ENCODE measurements at regions not wholly inside any gene's neighbourhood (a gene's known extent, or its start where the extent isn't known, plus 50 kb on each side); places are given as distances from the start of the nearest gene placed in this dataset.

DNA sequence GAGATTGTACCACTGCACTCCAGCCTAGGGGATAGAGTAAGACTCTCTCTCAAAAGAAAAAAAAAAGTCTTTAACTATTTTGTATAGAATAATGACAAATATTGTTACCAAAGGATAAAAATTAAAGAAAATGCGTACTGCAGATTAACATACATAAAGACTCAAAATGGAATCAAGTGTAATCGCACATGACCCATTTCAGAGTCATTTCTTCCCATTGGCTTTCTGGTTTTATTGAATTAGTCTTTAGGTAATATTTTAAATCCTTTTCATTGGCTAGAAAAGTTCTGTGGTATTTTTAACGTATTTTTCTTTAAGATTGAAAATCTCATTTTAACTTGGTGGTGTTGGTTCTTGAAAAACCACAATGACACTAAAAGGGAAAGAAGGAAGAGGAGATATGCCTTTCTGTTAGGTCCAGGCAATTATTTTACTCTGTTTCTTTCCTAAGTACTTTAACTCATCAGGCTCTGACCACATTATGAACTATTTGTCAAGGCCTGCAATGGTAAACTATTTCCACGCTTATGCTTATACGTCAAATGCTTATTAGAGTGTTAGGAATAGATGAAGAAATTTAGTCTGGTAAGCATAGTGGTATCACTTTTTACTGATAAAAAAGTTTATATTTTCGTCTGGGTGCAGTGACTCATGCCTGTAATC is 52.3 kb downstream of the PLEKHG1 start:
- Mint-ChIP-seq H3K27ac (no peak overlapping the region), H3K9me3 (no peaks in the 10 kb centered on the region), H3K4me3 (no peak overlapping the region), H3K36me3 (ENCODE audit: low read depth) (no peaks in the 10 kb centered on the region), H3K27me3 (peaks cover 2% of the 10 kb centered on the region), H3K4me1 (no peaks in the 10 kb centered on the region)
- no peak for DNase-seq
- no peak for ATAC-seq

DNA sequence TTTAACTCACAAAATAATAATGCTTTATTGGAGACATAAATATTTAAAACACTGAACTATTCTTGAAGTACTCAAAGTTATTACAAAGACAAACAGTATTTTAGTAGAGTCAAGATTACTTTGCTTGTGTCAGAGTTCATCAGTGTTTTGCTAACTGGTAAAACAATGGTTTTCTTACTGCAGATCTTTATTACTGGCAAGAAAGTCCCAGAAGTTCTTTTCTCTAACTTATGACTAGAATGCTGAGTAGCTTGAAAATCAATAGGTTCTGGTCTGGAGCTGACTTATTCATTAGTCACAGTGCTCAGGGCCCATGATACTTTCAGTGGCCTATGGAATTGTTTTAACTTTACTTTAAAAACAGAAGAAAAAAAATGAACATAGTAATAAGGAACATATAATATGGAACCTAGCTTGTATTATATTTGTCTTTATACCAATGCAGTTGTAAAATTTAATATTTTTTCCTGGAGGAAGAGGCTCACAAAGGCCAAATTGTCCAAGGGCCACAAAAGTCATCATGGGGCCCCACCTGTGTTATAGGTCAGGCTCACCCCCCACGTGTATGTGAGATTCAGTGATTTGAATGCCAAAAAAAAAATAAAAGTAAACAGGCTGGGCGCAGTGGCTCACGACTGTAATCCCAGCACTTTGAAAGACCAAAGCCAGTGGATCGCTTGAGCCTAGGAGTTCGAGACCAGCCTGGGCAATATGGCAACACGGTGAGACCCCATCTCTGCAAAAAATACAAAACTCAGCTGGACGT is 53.3 kb downstream of the PLEKHG1 start:
- no peak overlapping the region for H3K27ac Mint-ChIP-seq
- no peak overlapping the region for H3K4me3 Mint-ChIP-seq
- no peaks in the 10 kb centered on the region for H3K9me3 Mint-ChIP-seq
- H3K27me3 Mint-ChIP-seq: peaks cover 5% of the 10 kb centered on the region
- no peak for ATAC-seq
- H3K36me3 Mint-ChIP-seq (ENCODE audit: low read depth): no peaks in the 10 kb centered on the region
- no peak for DNase-seq
- H3K4me1 Mint-ChIP-seq: no peaks in the 10 kb centered on the region

DNA sequence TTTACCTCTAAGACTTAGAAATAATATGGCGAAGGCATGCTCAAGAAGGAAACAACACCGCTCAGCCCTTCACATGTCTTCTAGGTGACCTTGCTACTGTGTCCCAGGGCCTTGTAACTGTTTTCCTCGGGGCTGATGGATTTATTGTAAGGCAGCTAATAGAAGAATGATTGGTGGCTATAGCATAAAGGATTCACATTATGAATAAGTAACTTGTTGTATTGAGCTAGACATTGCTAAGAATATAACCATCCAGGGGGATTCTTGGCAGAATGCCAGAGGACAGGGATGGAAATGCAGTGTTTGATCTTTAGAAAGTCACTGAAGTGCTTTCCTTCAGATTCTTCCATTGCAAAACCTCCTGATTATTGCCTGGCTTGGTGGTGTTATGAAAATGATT is 54.9 kb downstream of the PLEKHG1 start:
- H3K4me3 Mint-ChIP-seq: no peak overlapping the region
- no peak overlapping the region for H3K27ac Mint-ChIP-seq
- peaks cover 5% of the 10 kb centered on the region for H3K27me3 Mint-ChIP-seq

DNA sequence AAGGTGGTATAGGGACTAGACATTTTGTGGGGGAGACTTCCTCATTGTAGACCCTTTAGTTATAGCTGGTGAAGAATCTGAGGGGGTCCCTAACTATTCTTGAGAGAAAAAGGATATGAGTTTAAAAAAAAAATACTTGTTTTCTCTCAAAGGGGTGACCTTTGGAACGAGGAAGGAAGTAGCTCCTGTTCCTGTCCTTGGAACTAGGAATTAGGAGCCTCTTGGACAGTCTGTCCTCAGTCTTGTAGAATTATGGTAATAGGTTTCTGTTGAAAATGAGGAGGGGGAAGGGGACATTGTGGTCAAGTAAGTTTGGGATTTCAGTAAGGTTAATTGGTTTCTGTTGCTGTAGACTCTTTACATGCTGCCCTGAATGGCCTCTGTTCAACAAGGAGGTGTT is 56.5 kb downstream of the PLEKHG1 start:
- H3K9me3 Mint-ChIP-seq: no peaks in the 10 kb centered on the region
- H3K4me1 Mint-ChIP-seq: no peaks in the 10 kb centered on the region
- H3K36me3 Mint-ChIP-seq (ENCODE audit: low read depth): no peaks in the 10 kb centered on the region
- H3K27ac Mint-ChIP-seq: no peak overlapping the region
- ATAC-seq (no peak), DNase-seq (no peak)
- H3K4me3 Mint-ChIP-seq: no peak overlapping the region
- peaks cover 5% of the 10 kb centered on the region for H3K27me3 Mint-ChIP-seq

More for the DNA sequence above, 54.9 kb downstream of the PLEKHG1 start:
- Mint-ChIP-seq H3K36me3 (ENCODE audit: low read depth) (no peaks in the 10 kb centered on the region), H3K9me3 (no peaks in the 10 kb centered on the region), H3K4me1 (no peaks in the 10 kb centered on the region)
- DNase-seq (no peak), ATAC-seq (no peak)

DNA sequence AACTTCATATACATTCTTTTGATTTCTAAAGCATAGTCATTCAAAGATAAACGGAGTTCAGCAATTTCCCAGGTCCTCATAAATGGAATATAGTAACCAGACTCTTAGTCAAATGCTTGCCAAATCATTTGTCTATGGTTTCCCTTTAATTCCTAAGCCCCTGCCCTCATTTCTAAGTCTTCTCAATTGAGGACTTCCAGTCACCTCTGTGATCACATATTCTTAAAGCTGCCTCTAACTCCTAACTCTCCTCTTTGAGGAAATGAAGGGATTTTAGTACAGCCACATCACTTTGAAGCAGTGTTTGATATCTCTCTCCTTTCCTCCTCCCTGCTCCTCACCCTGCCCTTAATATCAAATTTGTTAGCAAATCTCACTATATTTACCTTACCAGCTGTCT is 58.7 kb downstream of the PLEKHG1 start:
- no peaks in the 10 kb centered on the region for H3K9me3 Mint-ChIP-seq
- DNase-seq (no peak), ATAC-seq (no peak)
- peaks cover 5% of the 10 kb centered on the region for H3K27me3 Mint-ChIP-seq
- no peak overlapping the region for H3K27ac Mint-ChIP-seq
- no peaks in the 10 kb centered on the region for H3K4me1 Mint-ChIP-seq
- no peaks in the 10 kb centered on the region for H3K36me3 Mint-ChIP-seq (ENCODE audit: low read depth)
- no peak overlapping the region for H3K4me3 Mint-ChIP-seq

DNA sequence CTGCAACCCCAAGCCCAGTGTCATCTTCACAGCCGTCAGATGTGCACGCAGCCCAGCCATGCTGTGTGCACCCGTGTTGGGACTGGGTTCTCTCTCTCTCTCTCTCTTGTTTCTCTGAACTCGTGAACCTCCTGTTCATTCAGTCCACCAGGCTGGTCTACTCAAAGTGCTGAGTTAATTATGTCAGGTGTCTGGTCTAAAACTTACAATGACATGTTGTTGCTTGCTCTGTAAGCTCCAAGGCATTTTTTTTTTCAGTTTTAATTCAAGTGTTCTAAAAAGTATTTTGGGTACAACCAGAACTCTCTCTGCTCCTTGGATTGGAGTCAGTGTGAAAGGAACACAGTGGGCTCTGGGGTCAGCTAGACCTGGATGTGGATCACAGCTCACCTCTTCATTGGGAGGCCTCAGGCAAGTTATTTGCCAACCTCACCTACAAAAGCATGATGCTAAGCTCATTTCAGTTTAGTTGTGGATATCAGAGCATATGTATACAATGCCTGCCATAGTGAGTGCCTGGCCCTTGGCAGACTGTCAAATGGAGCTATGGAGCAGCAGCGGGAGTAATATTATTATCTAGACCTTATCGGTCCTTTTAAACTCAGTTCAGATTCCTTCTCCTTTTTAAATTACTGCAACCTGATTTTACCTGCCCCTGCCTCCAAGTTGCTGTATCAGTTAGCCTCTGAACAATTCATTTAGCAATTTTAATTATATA is 59.5 kb downstream of the PLEKHG1 start:
- peaks cover 5% of the 10 kb centered on the region for H3K27me3 Mint-ChIP-seq
- H3K36me3 Mint-ChIP-seq (ENCODE audit: low read depth): peaks cover 3% of the 10 kb centered on the region
- H3K4me1 Mint-ChIP-seq: no peaks in the 10 kb centered on the region

DNA sequence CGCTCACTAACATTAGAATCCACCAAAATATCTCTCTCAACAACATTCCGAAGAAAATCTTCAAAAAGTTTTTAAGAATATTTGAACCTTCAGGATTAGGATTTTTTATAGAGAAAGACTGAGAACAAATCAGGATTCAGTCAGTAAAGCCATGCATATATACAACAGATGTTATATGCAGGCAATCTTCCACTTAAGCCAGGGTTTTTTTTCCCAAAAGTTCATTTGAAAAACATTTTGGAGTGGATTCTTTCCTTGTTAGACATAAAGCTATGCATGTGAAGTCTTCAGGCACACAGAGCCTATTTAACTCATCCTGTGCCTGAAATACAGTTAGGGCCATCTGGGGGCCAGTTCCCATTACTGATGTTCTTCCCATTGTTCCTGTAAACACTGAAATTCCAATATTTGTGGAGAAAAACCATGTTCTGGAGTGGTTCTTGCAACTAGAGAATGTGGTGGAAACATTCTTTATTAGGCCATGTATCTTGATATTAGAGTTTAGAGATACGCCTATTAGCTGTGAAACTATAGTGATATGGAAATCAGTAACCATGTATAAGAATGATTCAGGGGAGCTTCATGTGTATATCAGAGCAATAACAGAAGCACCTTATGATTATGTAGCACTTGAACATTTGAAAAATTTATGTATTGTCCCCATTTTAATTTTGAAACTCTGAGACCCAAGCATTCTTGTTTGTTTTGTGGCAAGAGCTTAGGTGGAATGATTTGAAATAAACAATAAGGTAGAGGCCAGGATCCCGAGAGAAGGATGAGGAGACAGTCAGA is 61.7 kb downstream of the PLEKHG1 start:
- Mint-ChIP-seq H3K27ac (no peak overlapping the region), H3K36me3 (ENCODE audit: low read depth) (peaks cover 3% of the 10 kb centered on the region), H3K4me3 (no peak overlapping the region), H3K9me3 (no peaks in the 10 kb centered on the region), H3K4me1 (no peaks in the 10 kb centered on the region), H3K27me3 (peaks cover 3% of the 10 kb centered on the region)
- no peak for ATAC-seq
- no peak for DNase-seq

More for the DNA sequence above, 59.5 kb downstream of the PLEKHG1 start:
- no peak overlapping the region for H3K27ac Mint-ChIP-seq
- DNase-seq (no peak), ATAC-seq (no peak)
- H3K4me3 Mint-ChIP-seq: no peak overlapping the region
- H3K9me3 Mint-ChIP-seq: no peaks in the 10 kb centered on the region

DNA sequence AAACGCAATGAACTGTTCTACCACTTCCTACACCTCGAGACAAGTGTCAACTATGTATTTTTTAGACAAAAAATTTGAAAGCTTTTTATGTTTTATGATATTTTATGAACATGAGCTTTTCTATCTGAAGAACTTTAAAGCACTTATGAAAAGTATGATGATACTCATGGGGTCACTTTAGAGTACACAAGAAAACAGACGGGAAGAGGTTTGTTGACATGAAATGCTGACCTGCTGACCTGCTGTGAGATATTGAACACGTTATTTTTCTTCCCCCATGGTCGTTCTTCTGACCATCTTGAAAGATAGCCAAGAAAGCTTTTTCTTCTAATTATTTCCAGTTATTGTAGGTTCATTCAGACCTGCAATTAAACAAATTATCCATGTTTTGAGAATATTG is 63.1 kb downstream of the PLEKHG1 start:
- DNase-seq: no peak
- H3K27ac Mint-ChIP-seq: no peak overlapping the region

DNA sequence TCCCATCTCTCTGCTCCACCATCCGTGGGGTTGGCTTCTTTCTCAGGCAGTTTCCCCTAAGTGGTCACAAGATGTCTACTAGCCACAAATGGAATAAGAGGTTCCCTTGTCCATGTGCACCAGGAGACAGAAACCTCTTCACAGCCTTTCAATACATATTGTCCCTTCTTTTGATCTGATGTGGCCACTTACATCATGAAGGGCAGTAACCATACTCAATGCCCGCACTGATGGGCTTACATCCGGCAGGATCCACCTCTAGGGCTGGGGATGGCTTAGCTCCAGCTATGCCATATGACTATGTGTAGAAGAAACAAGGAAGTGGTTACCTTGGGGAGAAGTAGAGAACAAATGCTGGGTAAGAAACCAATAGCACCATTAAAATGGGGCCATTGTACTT is 64.4 kb downstream of the PLEKHG1 start:
- DNase-seq (no peak), ATAC-seq (no peak)
- no peaks in the 10 kb centered on the region for H3K9me3 Mint-ChIP-seq
- no peak overlapping the region for H3K27ac Mint-ChIP-seq
- no peaks in the 10 kb centered on the region for H3K27me3 Mint-ChIP-seq
- H3K4me1 Mint-ChIP-seq: peaks cover 3% of the 10 kb centered on the region
- H3K36me3 Mint-ChIP-seq (ENCODE audit: low read depth): peaks cover 3% of the 10 kb centered on the region
- no peak overlapping the region for H3K4me3 Mint-ChIP-seq

More for the DNA sequence above, 63.1 kb downstream of the PLEKHG1 start:
- peaks cover 3% of the 10 kb centered on the region for H3K36me3 Mint-ChIP-seq (ENCODE audit: low read depth)
- no peaks in the 10 kb centered on the region for H3K4me1 Mint-ChIP-seq
- H3K9me3 Mint-ChIP-seq: no peaks in the 10 kb centered on the region
- ATAC-seq: no peak
- H3K27me3 Mint-ChIP-seq: no peaks in the 10 kb centered on the region
- H3K4me3 Mint-ChIP-seq: no peak overlapping the region

DNA sequence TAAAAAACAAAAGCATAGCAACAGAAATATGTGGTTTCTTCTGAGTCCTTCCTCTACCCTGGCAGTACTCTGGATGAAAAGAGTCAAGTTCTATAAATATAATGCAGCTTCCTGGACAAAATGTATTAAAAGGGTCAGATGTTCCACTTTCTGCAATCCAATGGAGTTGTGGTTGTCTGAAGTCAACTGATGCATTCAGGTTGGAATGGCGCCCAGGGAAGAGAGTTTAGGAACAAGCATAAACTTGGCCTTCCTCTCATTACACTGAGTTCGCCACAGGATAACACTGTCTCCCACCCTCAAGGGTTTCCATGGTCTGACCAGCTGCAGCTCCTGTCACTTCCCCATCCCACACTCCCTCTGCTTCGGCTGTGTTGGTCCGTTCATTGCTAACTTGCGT is 66.4 kb downstream of the PLEKHG1 start:
- Mint-ChIP-seq H3K9me3 (no peaks in the 10 kb centered on the region), H3K27ac (no peak overlapping the region), H3K36me3 (ENCODE audit: low read depth) (peaks cover 3% of the 10 kb centered on the region)

DNA sequence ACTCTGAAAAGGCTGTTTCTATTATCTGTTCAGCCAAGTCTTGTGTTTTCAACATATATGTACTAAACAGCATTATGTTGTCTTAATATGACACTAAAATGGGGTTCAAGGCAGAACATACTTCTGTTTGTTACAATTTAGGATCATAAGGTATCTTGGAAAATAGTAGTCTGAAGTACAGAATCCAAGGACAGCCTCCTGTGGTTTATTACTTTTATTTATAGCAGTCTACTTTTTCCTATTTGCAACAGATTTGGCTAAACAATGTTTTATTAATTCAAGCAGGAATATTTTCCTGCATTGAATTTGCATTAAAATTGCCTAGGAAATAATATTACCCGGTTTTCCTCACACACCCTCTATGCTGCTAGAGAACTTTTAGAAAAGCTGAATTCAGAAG is 67.7 kb downstream of the PLEKHG1 start:
- H3K9me3 Mint-ChIP-seq: no peaks in the 10 kb centered on the region
- peaks cover 3% of the 10 kb centered on the region for H3K4me1 Mint-ChIP-seq
- H3K27ac Mint-ChIP-seq: no peak overlapping the region
- H3K36me3 Mint-ChIP-seq (ENCODE audit: low read depth): peaks cover 3% of the 10 kb centered on the region
- no peak for ATAC-seq
- peaks cover 2% of the 10 kb centered on the region for H3K27me3 Mint-ChIP-seq
- no peak overlapping the region for H3K4me3 Mint-ChIP-seq
- DNase-seq: no peak

More for the DNA sequence above, 66.4 kb downstream of the PLEKHG1 start:
- no peak overlapping the region for H3K4me3 Mint-ChIP-seq
- no peaks in the 10 kb centered on the region for H3K27me3 Mint-ChIP-seq
- ATAC-seq (no peak), DNase-seq (no peak)
- H3K4me1 Mint-ChIP-seq: peaks cover 3% of the 10 kb centered on the region

DNA sequence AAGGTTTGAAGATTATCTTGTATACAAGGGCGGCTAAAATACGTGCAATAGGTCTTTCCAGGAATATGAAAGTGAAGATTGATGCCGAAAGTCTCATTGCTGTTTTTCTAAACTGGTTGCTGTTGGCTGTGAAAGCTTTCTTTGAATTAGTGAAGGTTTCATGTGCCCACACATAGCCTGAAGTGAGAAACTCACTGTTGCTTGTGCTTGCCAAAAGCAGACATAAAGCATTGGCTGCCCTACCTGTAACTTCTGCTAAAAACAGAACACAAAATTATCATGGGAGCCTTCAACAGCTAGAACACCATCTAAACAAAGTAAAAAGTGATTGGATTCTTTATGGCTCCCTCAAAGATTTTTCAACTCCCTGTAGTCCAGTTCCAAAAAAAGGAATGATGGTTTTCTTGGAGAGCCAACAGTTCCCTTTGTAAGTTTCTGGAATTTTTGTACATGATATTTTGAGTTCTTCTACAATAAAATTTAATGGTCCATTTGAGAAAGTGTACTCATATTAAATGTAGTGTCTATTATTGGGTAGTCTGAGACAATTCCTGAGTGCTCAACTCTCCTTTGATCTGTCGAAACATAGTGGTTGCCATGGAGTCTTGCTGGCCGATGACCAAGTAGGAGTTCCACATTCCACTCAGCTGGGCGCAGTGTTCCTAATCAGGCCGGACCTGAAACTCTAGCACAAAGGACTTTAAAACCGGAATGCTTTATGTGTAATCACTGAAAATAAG is 68.5 kb downstream of the PLEKHG1 start:
- Mint-ChIP-seq H3K27ac (no peak overlapping the region), H3K27me3 (peaks cover 2% of the 10 kb centered on the region), H3K9me3 (no peaks in the 10 kb centered on the region), H3K4me3 (no peak overlapping the region), H3K4me1 (peaks cover 3% of the 10 kb centered on the region), H3K36me3 (ENCODE audit: low read depth) (peaks cover 3% of the 10 kb centered on the region)
- ATAC-seq (peak; percentile 36), DNase-seq (no peak)

DNA sequence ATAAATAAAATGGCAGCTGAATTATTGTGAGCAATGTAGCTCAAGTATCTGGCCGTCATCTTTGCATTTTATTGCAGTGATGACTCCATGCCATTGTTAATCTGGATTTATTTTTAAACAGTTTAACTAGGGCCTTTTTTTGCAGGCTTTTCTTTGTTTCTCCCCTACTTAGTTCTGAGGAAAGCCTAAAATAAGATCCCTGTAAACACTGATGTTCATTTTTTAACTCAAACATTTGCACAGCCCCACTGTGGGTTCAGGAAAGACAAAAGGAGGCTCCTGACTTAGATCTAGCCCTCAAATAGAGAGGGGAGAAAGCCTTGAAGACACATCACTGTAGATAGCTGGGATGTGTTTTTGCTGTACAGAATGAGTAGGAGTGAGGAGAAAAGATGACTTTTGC is 69.2 kb downstream of the PLEKHG1 start:
- H3K4me1 Mint-ChIP-seq: peaks cover 4% of the 10 kb centered on the region
- DNase-seq: no peak
- peaks cover 1% of the 10 kb centered on the region for H3K36me3 Mint-ChIP-seq (ENCODE audit: low read depth)
- no peaks in the 10 kb centered on the region for H3K9me3 Mint-ChIP-seq
- H3K27me3 Mint-ChIP-seq: peaks cover 2% of the 10 kb centered on the region
- H3K27ac Mint-ChIP-seq: no peak overlapping the region
- no peak overlapping the region for H3K4me3 Mint-ChIP-seq
- no peak for ATAC-seq

DNA sequence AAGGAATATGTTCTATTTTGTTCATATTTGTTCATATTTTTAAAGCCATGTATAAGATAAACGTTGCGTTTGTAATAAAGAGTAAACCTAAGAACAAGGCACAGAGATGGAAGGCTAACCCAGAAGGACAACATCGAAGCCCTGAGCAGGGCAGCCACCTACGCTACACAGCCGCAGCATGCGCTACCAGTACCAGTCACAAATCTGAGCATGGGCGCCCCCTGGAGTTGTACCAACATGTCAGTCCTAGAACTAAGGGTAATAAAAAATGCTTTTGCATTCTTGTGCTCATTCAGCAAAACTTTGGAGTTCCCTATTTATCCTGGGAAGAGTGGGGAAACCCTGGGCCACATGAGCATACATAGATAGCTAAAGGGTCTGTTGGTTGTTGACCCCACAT is 70.6 kb downstream of the PLEKHG1 start:
- ATAC-seq (no peak), DNase-seq (no peak)
- peaks cover 6% of the 10 kb centered on the region for H3K4me1 Mint-ChIP-seq
- H3K27ac Mint-ChIP-seq: no peak overlapping the region
- H3K4me3 Mint-ChIP-seq: no peak overlapping the region
- H3K27me3 Mint-ChIP-seq: peaks cover 4% of the 10 kb centered on the region
- H3K36me3 Mint-ChIP-seq (ENCODE audit: low read depth): no peaks in the 10 kb centered on the region
- no peaks in the 10 kb centered on the region for H3K9me3 Mint-ChIP-seq

All from activated naive CD8-positive, alpha-beta T cell treated with anti-CD3 and anti-CD28 coated beads, Interleukin-2, amount 50 U/mL, for 24 hours (primary cell).